ENCODE measurements at regions not wholly inside any gene's neighbourhood (a gene's known extent, or its start where the extent isn't known, plus 50 kb on each side); places are given as distances from the start of the nearest gene placed in this dataset.

- TF ChIP-seq ZBED4 (CRISPR knock-in tag; IDR thresholded peaks at IDR 0.05; ENCODE audit: borderline replicate concordance), result no peak
Observed at GRCh38 chr18:26648509-26649192, 100.3 kb upstream of the KCTD1 start (continued).

GRCh38 chr18:26646901-26647300 is 98.5 kb upstream of the KCTD1 start:
- intact Hi-C loops (cut with micrococcal nuclease; ENCODE audit: unreplicated experiment), result no loop called here
- POLR2A ChIA-PET, result no interaction called here
- no peak for ATAC-seq
- H3K4me3 ChIP-seq (replicated peaks in 1 of 3; ENCODE audit: insufficient read depth in 1 of 3, low read depth in 2 of 3, low read length in 3 of 3), result no peak overlapping the region
- H3K9me3 ChIP-seq (ENCODE audit: low read length), result no peaks in the 10 kb centered on the region
- FAIRE-seq, result no peak
- no peak overlapping the region for H2AFZ ChIP-seq (ENCODE audit: low read length)
- 0% methylated on average over 4 of the region's 4 CpGs for WGBS (ENCODE audit: low lambda C conversion rate)
- TF ChIP-seq ZNF292 (CRISPR knock-in tag; IDR thresholded peaks at IDR 0.05; ENCODE audit: borderline replicate concordance, low read depth), result no peak
- TF ChIP-seq ZNF652 (CRISPR knock-in tag; IDR thresholded peaks at IDR 0.05; ENCODE audit: borderline replicate concordance, low read depth), result no peak
- no peak for TF ChIP-seq ELF3 (CRISPR knock-in tag; IDR thresholded peaks at IDR 0.05)
- TF ChIP-seq ATM (IDR thresholded peaks at IDR 0.05; ENCODE audit: borderline replicate concordance), result no peak
- TF ChIP-seq ZNF576 (CRISPR knock-in tag; IDR thresholded peaks at IDR 0.05), result no peak
- no peak for TF ChIP-seq ZBTB44 (CRISPR knock-in tag; IDR thresholded peaks at IDR 0.05)
- TF ChIP-seq ZNF24 (IDR thresholded peaks at IDR 0.05), result no peak
- H3K4me1 ChIP-seq (ENCODE audit: insufficient read depth, low read length), result no peaks in the 10 kb centered on the region
- no peak overlapping the region for H3K4me2 ChIP-seq (ENCODE audit: low read depth, low read length)
- H4K20me1 ChIP-seq (ENCODE audit: insufficient read depth, low read length), result no peaks in the 10 kb centered on the region
- BruUV-seq (replicated peaks), result no TSS peak
- no peak overlapping the region for H3K27ac ChIP-seq (ENCODE audit: extremely low read length, insufficient read depth, low read length)
- in situ Hi-C loops (cut with HindIII; ENCODE audit: extremely low pct_ligation_motif_present, low pct_unique_long_range_greater_than_20kb), result loop anchor here (5.0 kb wide), 1 partner anchor 240 kb away; no protein-coding TSS in a partner anchor
- no peaks in the 10 kb centered on the region for H3K79me2 ChIP-seq (ENCODE audit: insufficient read depth, low read length)
- H3K27me3 ChIP-seq (ENCODE audit: control insufficient read depth in 1 of 2, insufficient read depth in 2 of 2, low read length in 2 of 2), result peaks cover 0 to 10% of the 10 kb centered on the region in 2 experiments; a peak in 1 of 5 replicates
- no peak overlapping the region for H3K9ac ChIP-seq (ENCODE audit: insufficient read depth, low read depth, low read length)
- H3K36me3 ChIP-seq (replicated peaks in 1 of 2; ENCODE audit: control insufficient read depth in 1 of 2, insufficient read depth in 2 of 2, low read length in 2 of 2), result no peaks in the 10 kb centered on the region
- no peak for DNase-seq (ENCODE audit: low spot score)
- CTCF ChIA-PET (ENCODE audit: low intra/inter-chr PET ratio, low total read pairs), result no interaction called here
